ENCODE measurements at regions not wholly inside any gene's neighbourhood (a gene's known extent, or its start where the extent isn't known, plus 50 kb on each side); places are given as distances from the start of the nearest gene placed in this dataset.

GRCh38 chr6:4451081-4451480 lies 315.7 kb upstream of the ECI2 start:
- TF ChIP-seq PATZ1 (CRISPR knock-in tag; IDR thresholded peaks at IDR 0.05; ENCODE audit: borderline replicate concordance) (no peak), TOX (CRISPR knock-in tag; IDR thresholded peaks at IDR 0.05; ENCODE audit: borderline replicate concordance) (no peak), ZFP3 (CRISPR knock-in tag; IDR thresholded peaks at IDR 0.05) (no peak)

Data from SK-N-SH treated with all-trans-retinoic acid at 6 μM for 48 hours (cell line).